Gastroesophageal sphincter (tissue), 4 donors: ENCODE measurements at regions not wholly inside any gene's neighbourhood (a gene's known extent, or its start where the extent isn't known, plus 50 kb on each side); places are given as distances from the start of the nearest gene placed in this dataset.
"Not testable (repeated sequence)": the region's sequence is repeated elsewhere in the genome, so short reads cannot be mapped to it uniquely, and the experiment has no call there.

ENCODE experiments used
- ATAC-seq: fragments of 150-250 bp; one replicate; pipeline ENCODE4 v1.9.1; 2016; ENCODE audit warnings: mild to moderate bottlenecking, moderate library complexity
- H3K27ac ChIP-seq, 4 donors: fragments of 200-600 bp; sonication (generic) in 3 of 4; 1 replicate in 3 of 4; 2 replicates in 1 of 4; pipeline ENCODE4 v1.5.1; 2016 to 2019
- H3K27me3 ChIP-seq: fragments of 200-600 bp; sonication (generic); one replicate; pipeline ENCODE4 v1.5.1; 2019
- H3K36me3 ChIP-seq, 2 donors: fragments of 200-600 bp; sonication (generic); one replicate each; pipeline ENCODE4 v1.5.1; 2019; ENCODE audit warnings: control low read depth in 1 of 2
- H3K4me1 ChIP-seq, 3 donors: fragments of 200-600 bp; sonication (generic); 1 replicate in 2 of 3; 2 replicates in 1 of 3; pipeline ENCODE4 v1.5.1; 2016 to 2019; ENCODE audit warnings: control low read depth in 2 of 3
- H3K4me3 ChIP-seq, 2 donors: fragments of 200-600 bp; sonication (generic); one replicate each; pipeline ENCODE4 v1.5.1; 2019; ENCODE audit warnings: mild to moderate bottlenecking in 1 of 2, moderate library complexity in 1 of 2
- H3K9me3 ChIP-seq, 3 donors: fragments of 200-600 bp; sonication (generic); one replicate each; pipeline ENCODE4 v1.5.1; 2017 to 2019; ENCODE audit warnings: control low read depth in 2 of 3
- EP300 ChIP-seq: sonication (generic); formaldehyde crosslinking; IDR thresholded peaks from one replicate; pipeline ENCODE4 v1.6.1; 2017; ENCODE audit warnings: antibody characterized with exemption, mild to moderate bottlenecking
- POLR2A ChIP-seq, 2 donors: fragments of 450-650 bp; IDR thresholded peaks; one replicate each; pipeline ENCODE4 v1.6.1; 2017; ENCODE audit warnings: antibody characterized with exemption in 2 of 2, mild to moderate bottlenecking in 2 of 2, moderate library complexity in 1 of 2
- POLR2AphosphoS5 ChIP-seq: sonication (generic); formaldehyde crosslinking; IDR thresholded peaks from one replicate; pipeline ENCODE4 v1.6.1; 2017; ENCODE audit warnings: antibody characterized with exemption
- WGBS, 2 donors: methylation state at CpG; one replicate each; pipeline ENCODE4 v1.1.5; 2018; ENCODE audit warnings: low coverage in 1 of 2; 5-methylcytosine and 5-hydroxymethylcytosine counted together
- TF ChIP-seq, protein P1 (sequence below), 4 experiments: fragments of 200-600 bp in 2 of 4; fragments of 450-650 bp in 2 of 4; sonication (generic) in 1 of 4; IDR thresholded peaks; one replicate each; pipeline ENCODE4 v1.5.1; 2017 to 2019; ENCODE audit warnings: antibody characterized with exemption in 4 of 4, mild to moderate bottlenecking in 2 of 4, moderate library complexity in 2 of 4

GRCh38 chr1:192880231-192880630 is 71.4 kb downstream of the RGS2 start:
- WGBS, 2 donors = 61% methylated on average over 1 of the region's 1 CpG; no CpG with 5 or more reads in 1 of the 2 donors
- TF ChIP-seq, protein P1, sequence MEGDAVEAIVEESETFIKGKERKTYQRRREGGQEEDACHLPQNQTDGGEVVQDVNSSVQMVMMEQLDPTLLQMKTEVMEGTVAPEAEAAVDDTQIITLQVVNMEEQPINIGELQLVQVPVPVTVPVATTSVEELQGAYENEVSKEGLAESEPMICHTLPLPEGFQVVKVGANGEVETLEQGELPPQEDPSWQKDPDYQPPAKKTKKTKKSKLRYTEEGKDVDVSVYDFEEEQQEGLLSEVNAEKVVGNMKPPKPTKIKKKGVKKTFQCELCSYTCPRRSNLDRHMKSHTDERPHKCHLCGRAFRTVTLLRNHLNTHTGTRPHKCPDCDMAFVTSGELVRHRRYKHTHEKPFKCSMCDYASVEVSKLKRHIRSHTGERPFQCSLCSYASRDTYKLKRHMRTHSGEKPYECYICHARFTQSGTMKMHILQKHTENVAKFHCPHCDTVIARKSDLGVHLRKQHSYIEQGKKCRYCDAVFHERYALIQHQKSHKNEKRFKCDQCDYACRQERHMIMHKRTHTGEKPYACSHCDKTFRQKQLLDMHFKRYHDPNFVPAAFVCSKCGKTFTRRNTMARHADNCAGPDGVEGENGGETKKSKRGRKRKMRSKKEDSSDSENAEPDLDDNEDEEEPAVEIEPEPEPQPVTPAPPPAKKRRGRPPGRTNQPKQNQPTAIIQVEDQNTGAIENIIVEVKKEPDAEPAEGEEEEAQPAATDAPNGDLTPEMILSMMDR (IDR thresholded peaks at IDR 0.05) = no peak
- TF ChIP-seq POLR2AphosphoS5 (no peak), EP300 (no peak), POLR2A (IDR thresholded peaks at IDR 0.05) (no peak)
- no peak for ATAC-seq
- Histone ChIP-seq H3K27ac (no peak overlapping the region), H3K4me3 (no peak overlapping the region), H3K36me3 (no peaks in the 10 kb centered on the region), H3K27me3 (no peaks in the 10 kb centered on the region), H3K4me1 (peaks cover 2 to 23% (median 7%) of the 10 kb centered on the region in 3 donors), H3K9me3 (no peaks in the 10 kb centered on the region)

GRCh38 chr1:192884241-192884640 is 75.4 kb downstream of the RGS2 start:
- no peak overlapping the region for H3K27ac ChIP-seq
- no peaks in the 10 kb centered on the region for H3K27me3 ChIP-seq
- 70 to 78% methylated on average over 5 of the region's 5 CpGs for WGBS, 2 donors
- TF ChIP-seq, protein P1 (IDR thresholded peaks at IDR 0.05) = no peak
- no peak for TF ChIP-seq EP300
- H3K9me3 ChIP-seq = no peaks in the 10 kb centered on the region
- peaks cover 0 to 4% (median 0%) of the 10 kb centered on the region in 3 donors for H3K4me1 ChIP-seq
- no peaks in the 10 kb centered on the region for H3K36me3 ChIP-seq
- H3K4me3 ChIP-seq = no peak overlapping the region
- ATAC-seq = no peak

GRCh38 chr1:192885387-192885786 is 76.5 kb downstream of the RGS2 start:
- not testable (repeated sequence) for H3K9me3 ChIP-seq, H3K27ac ChIP-seq, H3K4me3 ChIP-seq, ATAC-seq, H3K27me3 ChIP-seq, H3K36me3 ChIP-seq, H3K4me1 ChIP-seq
- WGBS, 2 donors = 38 to 39% methylated on average over 3 of the region's 3 CpGs

GRCh38 chr1:192887426-192887825 is 78.6 kb downstream of the RGS2 start:
- H3K4me1 ChIP-seq = peaks cover 0 to 15% (median 0%) of the 10 kb centered on the region in 3 donors
- no peak overlapping the region for H3K27ac ChIP-seq
- no peak for ATAC-seq
- WGBS, 2 donors = 83% methylated on average over 4 of the region's 4 CpGs; no CpG with 5 or more reads in 1 of the 2 donors
- no peaks in the 10 kb centered on the region for H3K36me3 ChIP-seq
- TF ChIP-seq POLR2AphosphoS5 (no peak), POLR2A (IDR thresholded peaks at IDR 0.05) (no peak), EP300 (no peak)
- TF ChIP-seq, protein P1 (IDR thresholded peaks at IDR 0.05) = no peak
- no peaks in the 10 kb centered on the region for H3K27me3 ChIP-seq
- H3K9me3 ChIP-seq = no peaks in the 10 kb centered on the region
- no peak overlapping the region for H3K4me3 ChIP-seq

DNA sequence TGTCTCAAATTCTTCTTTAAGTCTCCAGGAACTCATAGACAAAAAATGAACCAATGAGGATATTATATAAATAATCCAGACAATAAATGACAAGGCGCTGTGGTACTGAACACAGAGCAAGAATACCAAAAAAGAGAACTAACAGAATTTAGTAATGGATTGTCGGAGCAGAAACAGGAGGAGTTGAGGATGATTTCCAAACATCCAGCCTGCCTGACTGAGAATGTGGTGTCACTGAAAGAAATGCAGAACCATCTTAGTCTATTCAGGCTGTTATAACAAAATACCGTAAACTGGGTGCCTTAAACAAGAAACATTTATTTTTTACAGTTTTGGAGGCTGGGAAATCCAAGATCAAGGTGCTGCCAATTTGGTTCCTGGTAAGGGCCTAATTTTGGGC is 79.7 kb downstream of the RGS2 start:
- no peak overlapping the region for H3K4me3 ChIP-seq
- H3K4me1 ChIP-seq = peaks cover 0 to 26% (median 0%) of the 10 kb centered on the region in 3 donors
- H3K27ac ChIP-seq = no peak overlapping the region
- ATAC-seq = no peak
- no peaks in the 10 kb centered on the region for H3K9me3 ChIP-seq
- WGBS, 2 donors = 54 to 67% methylated on average over 3 of the region's 3 CpGs
- H3K27me3 ChIP-seq = no peaks in the 10 kb centered on the region
- TF ChIP-seq, protein P1 (IDR thresholded peaks at IDR 0.05) = no peak
- TF ChIP-seq EP300 (no peak), POLR2AphosphoS5 (no peak), POLR2A (IDR thresholded peaks at IDR 0.05) (no peak)
- H3K36me3 ChIP-seq = no peaks in the 10 kb centered on the region

DNA sequence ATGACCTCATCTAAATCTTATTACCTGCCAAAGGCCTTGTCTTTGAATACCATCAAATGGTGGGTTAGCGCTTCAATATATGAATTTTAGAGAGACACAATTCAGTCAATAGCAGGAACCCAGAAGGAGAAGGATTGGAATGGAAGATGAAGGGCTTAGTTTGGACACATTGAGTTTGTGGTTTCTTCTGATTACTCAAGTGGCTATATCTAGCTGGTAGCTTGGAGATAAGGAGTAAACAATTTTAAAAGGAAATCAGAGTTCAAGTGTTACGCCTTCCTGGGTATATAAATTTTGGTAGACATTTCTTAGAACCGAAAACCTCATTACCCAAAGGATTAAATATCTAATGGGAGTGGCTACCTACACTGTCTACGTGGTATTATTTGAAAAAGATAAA is 80.2 kb downstream of the RGS2 start:
- H3K27me3 ChIP-seq = no peaks in the 10 kb centered on the region
- WGBS, 2 donors = 89 to 95% methylated on average over 3 to 4 of the region's 4 CpGs
- H3K9me3 ChIP-seq = no peaks in the 10 kb centered on the region
- TF ChIP-seq POLR2AphosphoS5 = no peak
- no peak for TF ChIP-seq EP300
- TF ChIP-seq, protein P1 (IDR thresholded peaks at IDR 0.05) = no peak
- TF ChIP-seq POLR2A (IDR thresholded peaks at IDR 0.05) = no peak
- H3K27ac ChIP-seq = no peak overlapping the region
- no peak for ATAC-seq
- peaks cover 0 to 30% (median 0%) of the 10 kb centered on the region in 3 donors for H3K4me1 ChIP-seq
- H3K4me3 ChIP-seq = no peak overlapping the region
- H3K36me3 ChIP-seq = no peaks in the 10 kb centered on the region
